ENCODE measurements at regions not wholly inside any gene's neighbourhood (a gene's known extent, or its start where the extent isn't known, plus 50 kb on each side); places are given as distances from the start of the nearest gene placed in this dataset.

GRCh38 chr10:131553581-131553980, 242.1 kb upstream of the TCERG1L start:
- TF ChIP-seq CTCF (IDR thresholded peaks at IDR 0.05) = no peak
- TF ChIP-seq POLR2A (IDR thresholded peaks at IDR 0.05) = no peak

Measured in suprapubic skin (tissue), 3 donors.